Myocyte (in vitro differentiated cells): ENCODE measurements at regions not wholly inside any gene's neighbourhood (a gene's known extent, or its start where the extent isn't known, plus 50 kb on each side); places are given as distances from the start of the nearest gene placed in this dataset.

Experiments
- DNase-seq: peaks from one replicate; pipeline ENCODE4 v3.0.0-alpha.2; 2012; ENCODE audit warnings: low read depth

DNA sequence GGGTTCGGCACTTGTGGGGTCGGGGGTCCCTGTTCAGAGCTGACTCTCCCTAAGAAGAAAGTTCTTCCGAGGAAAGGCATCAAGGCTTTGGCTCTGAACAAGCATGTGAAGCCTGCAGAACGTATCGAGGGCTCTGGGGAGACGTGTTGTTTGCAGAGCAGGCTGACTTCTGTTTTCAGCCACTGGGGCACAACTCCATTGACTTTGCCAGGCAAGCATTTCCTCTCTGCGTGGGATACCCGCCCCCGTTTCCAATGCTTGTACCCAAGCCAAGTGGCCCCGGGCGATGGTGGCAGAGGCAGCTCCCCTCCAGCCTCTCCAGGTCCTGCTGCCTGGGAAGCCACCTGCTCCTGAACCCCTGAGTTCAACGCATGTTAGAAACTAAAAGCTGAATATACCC lies 255.7 kb downstream of the RBFOX3 start:
- DNase-seq = no peak

GRCh38 chr17:79354173-79354820 lies 256.6 kb downstream of the RBFOX3 start:
- DNase-seq = no peak

- DNase-seq = no peak
These were observed 257.3 kb downstream of the RBFOX3 start for GRCh38 chr17:79353548-79353947.

DNA sequence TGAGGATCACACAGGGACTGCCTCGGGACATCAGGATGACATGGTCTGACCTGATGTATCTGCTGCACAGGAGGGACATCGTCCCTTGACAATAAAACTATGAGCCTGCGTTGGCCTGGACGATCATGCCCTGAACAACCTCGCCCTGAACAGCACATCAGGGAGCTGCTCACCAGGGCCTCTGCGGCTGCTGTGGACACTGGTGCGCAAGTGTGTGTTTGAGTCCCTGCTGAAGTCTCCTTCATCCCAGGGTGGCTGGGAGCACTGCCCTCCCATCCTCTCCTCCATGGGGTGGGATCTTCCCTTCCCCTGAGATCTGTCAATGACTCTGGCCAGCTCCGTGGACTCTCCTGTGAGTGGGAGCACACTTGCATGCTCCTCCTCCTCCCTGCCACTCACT lies 257.8 kb downstream of the RBFOX3 start:
- no peak for DNase-seq

DNA sequence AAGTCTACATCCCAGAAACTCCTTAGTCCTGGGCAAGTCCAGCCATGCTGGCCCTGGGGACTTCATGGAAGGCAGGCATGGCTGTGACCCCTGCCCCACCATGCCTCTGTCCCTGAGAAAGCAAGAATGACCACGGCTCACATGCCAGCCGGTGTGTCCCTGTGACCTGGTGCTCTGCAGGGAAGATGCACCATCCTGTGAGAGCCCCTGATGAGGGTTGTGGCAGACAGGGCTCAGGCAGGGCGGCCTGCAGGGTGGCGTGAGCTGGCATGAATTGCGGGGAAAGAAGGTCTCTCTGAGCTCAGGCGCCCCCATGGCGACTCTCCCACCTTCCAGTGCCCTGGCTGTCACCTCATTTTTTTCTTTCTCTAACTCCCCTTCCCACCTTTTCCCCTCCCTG lies 260.3 kb downstream of the RBFOX3 start:
- no peak for DNase-seq

GRCh38 chr17:79349506-79350400 lies 261.1 kb downstream of the RBFOX3 start:
- DNase-seq = no peak

- no peak for DNase-seq
These were observed 267.8 kb downstream of the ENGASE start for GRCh38 chr17:79342376-79342775.

DNA sequence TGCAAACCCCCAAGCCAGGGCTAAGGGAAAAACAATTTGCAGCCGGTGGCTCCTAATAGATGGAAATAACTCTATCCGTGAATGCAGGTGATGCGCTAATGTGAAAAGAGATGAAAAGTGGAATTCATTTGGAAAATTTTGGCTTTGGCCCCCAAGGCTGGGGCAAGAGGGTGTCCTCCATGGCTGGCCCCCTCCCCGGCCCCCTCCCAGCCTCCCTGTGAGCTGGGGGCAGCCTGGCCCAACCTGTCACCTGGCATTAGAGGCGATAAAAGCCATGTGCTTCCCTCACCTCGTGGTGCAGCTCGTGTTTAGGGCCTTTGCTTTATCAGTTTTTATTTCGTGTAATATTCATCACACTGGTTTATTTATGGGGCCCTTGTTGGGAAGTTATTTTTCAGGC lies 267.2 kb downstream of the ENGASE start:
- DNase-seq = no peak

- no peak for DNase-seq
These were observed 266.7 kb downstream of the ENGASE start for GRCh38 chr17:79341222-79341780.

GRCh38 chr17:79340333-79341221 lies 266.0 kb downstream of the ENGASE start:
- no peak for DNase-seq

- DNase-seq = no peak
These were observed 264.7 kb downstream of the ENGASE start for GRCh38 chr17:79339321-79339720.

GRCh38 chr17:79338604-79339003 lies 264.0 kb downstream of the ENGASE start:
- DNase-seq = peak; percentile 45

- peak; percentile 20 for DNase-seq
These were observed 263.5 kb downstream of the ENGASE start for GRCh38 chr17:79338152-79338551.

GRCh38 chr17:79337053-79337452 lies 262.4 kb downstream of the ENGASE start:
- DNase-seq = no peak

- DNase-seq = no peak
These were observed 260.8 kb downstream of the ENGASE start for GRCh38 chr17:79335456-79335855.

DNA sequence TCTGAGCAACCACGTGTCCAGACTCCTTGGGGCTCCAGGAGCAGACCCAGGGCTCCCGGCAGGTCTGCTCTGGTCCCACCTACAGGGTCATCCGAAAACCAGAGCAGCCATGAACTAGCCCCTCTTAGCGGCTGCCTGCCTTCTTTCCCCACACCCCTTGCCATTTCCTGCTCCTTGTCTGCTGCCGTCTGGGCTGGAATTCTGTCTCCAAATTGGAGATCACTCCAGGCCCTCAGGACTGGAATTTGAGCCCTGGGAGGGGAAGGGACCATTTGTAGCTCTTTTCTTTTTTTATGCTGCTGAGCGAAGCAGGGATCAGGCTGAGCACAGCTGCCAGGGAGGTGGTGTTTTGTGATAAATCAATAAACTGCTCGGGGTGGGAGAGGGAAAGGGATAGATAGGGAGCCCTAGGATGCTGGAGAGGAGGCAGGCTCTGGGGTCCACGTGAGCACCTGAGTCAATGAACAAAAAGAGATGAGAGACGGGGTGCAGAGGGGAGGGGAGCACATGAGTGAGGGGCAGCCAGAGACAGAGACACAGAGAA lies 257.5 kb downstream of the ENGASE start:
- DNase-seq = no peak

DNA sequence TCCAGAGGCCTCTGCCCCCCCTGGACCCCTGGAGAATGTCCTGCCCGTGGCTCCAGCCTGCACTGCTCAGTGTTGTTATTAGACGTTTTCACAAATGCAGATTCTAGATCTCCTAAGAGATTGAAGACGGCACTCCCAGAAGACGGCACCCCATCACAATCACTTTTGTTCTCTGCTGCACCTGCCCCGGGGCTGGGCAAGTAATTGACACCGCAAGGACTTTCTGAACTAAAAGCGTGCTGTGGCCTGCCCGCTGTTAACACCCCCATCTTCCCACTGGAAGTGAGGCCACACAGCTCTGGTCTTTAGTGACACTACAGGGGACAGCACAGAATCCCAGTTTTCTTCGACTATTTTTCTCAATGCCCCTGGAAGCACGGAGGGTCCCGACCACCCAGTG lies 256.9 kb downstream of the ENGASE start:
- DNase-seq = no peak

- DNase-seq = no peak
These were observed 256.1 kb downstream of the ENGASE start for GRCh38 chr17:79330696-79331095.

DNA sequence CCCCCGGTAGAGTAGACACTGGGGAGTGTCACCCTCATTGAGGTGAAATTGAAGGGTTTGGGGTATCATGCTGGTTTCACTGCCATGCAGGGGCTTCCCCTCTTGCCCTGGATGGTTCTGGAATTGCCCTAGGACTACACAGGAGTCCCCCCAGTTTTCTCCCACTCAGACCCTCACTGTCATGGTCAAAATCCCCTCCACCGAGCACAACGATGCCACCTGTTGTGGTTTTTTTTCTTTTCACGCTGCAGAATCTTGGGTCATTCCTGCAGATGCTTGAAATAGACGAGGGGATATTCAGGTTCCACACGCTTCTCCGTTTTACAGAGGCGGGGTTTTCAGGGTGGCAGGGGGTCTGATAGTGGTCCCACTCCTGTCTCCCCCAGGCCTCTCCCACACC lies 255.6 kb downstream of the ENGASE start:
- no peak for DNase-seq

- no peak for DNase-seq
These were observed 252.2 kb downstream of the ENGASE start for GRCh38 chr17:79326814-79327213.
